HCEC 1CT (cell line): ENCODE measurements at regions not wholly inside any gene's neighbourhood (a gene's known extent, or its start where the extent isn't known, plus 50 kb on each side); places are given as distances from the start of the nearest gene placed in this dataset.
"Not testable (repeated sequence)": the region's sequence is repeated elsewhere in the genome, so short reads cannot be mapped to it uniquely, and the experiment has no call there.

Source experiments
- DNase-seq: peaks from one replicate; pipeline ENCODE4 v3.0.0-alpha.2; 2017

GRCh38 chr2:111481219-111481618 lies 360.5 kb downstream of the BCL2L11 start:
- DNase-seq = not testable (repeated sequence)

GRCh38 chr2:111482987-111483679 lies 362.4 kb downstream of the BCL2L11 start:
- not testable (repeated sequence) for DNase-seq

- DNase-seq = not testable (repeated sequence)
Observed at GRCh38 chr2:111484097-111484496, 363.4 kb downstream of the BCL2L11 start.

- not testable (repeated sequence) for DNase-seq
Observed at GRCh38 chr2:111485895-111486294, 365.2 kb downstream of the BCL2L11 start.

GRCh38 chr2:111488451-111488850 lies 367.7 kb downstream of the BCL2L11 start:
- not testable (repeated sequence) for DNase-seq

GRCh38 chr2:111489460-111489859 lies 368.7 kb downstream of the BCL2L11 start:
- not testable (repeated sequence) for DNase-seq

GRCh38 chr2:111491181-111491580 lies 370.5 kb downstream of the BCL2L11 start:
- not testable (repeated sequence) for DNase-seq

- DNase-seq = not testable (repeated sequence)
Observed at GRCh38 chr2:111491614-111492013, 370.9 kb downstream of the BCL2L11 start.

GRCh38 chr2:111492995-111493719 lies 372.4 kb downstream of the BCL2L11 start:
- DNase-seq = not testable (repeated sequence)

- peak; percentile 11 for DNase-seq
Observed at GRCh38 chr2:111493720-111494078, 373.0 kb downstream of the BCL2L11 start.

GRCh38 chr2:111494288-111494980 lies 373.7 kb downstream of the BCL2L11 start:
- not testable (repeated sequence) for DNase-seq

- DNase-seq = not testable (repeated sequence)
Observed at GRCh38 chr2:111494981-111495315, 374.2 kb downstream of the BCL2L11 start.

GRCh38 chr2:111495636-111496035 lies 374.9 kb downstream of the BCL2L11 start:
- DNase-seq = peak; percentile 64

GRCh38 chr2:111496176-111496575 lies 375.5 kb downstream of the BCL2L11 start:
- DNase-seq = peak; percentile 40

GRCh38 chr2:111496860-111497259 lies 376.1 kb downstream of the BCL2L11 start:
- DNase-seq = not testable (repeated sequence)

GRCh38 chr2:111497270-111497669 lies 376.6 kb downstream of the BCL2L11 start:
- DNase-seq = peak; percentile 59

- peak; percentile 29 for DNase-seq
Observed at GRCh38 chr2:111500536-111501062, 379.9 kb downstream of the BCL2L11 start.

- DNase-seq = peak; percentile 3
Observed at GRCh38 chr2:111503844-111504570, 380.0 kb downstream of the ANAPC1 start.

GRCh38 chr2:111504571-111504942 lies 379.4 kb downstream of the ANAPC1 start:
- not testable (repeated sequence) for DNase-seq

GRCh38 chr2:111505267-111505666 lies 378.7 kb downstream of the ANAPC1 start:
- DNase-seq = not testable (repeated sequence)

- not testable (repeated sequence) for DNase-seq
Observed at GRCh38 chr2:111506936-111507335, 377.1 kb downstream of the ANAPC1 start.

- DNase-seq = not testable (repeated sequence)
Observed at GRCh38 chr2:111509225-111509869, 374.6 kb downstream of the ANAPC1 start.
